ENCODE measurements at regions not wholly inside any gene's neighbourhood (a gene's known extent, or its start where the extent isn't known, plus 50 kb on each side); places are given as distances from the start of the nearest gene placed in this dataset.

- WGBS (ENCODE audit: insufficient coverage) = 97% methylated on average over 3 of the region's 3 CpGs
- ATAC-seq (no peak), DNase-seq (no peak)
- Mint-ChIP-seq H3K27ac (no peak overlapping the region), H3K27me3 (ENCODE audit: low read depth in 2 of 2) (peaks cover 19 to 48% of the 10 kb centered on the region in 2 donors), H3K36me3 (no peaks in the 10 kb centered on the region), H3K9me3 (no peaks in the 10 kb centered on the region), H3K4me1 (no peaks in the 10 kb centered on the region), H3K4me3 (no peak overlapping the region)
- Histone ChIP-seq H3K4me3 (ENCODE audit: low read length) (no peak overlapping the region), H3K36me3 (ENCODE audit: control insufficient read depth, insufficient read depth, low read length) (no peaks in the 10 kb centered on the region), H3K9me3 (ENCODE audit: control insufficient read depth, insufficient read depth, low read length) (no peaks in the 10 kb centered on the region), H3K27ac (ENCODE audit: low read length) (no peak overlapping the region), H3K4me1 (ENCODE audit: control insufficient read depth, insufficient read depth, low read length) (no peaks in the 10 kb centered on the region), H3K27me3 (ENCODE audit: control insufficient read depth, insufficient read depth, low read length) (peaks cover 9% of the 10 kb centered on the region)
- intact Hi-C loops (cut with micrococcal nuclease) = no loop called here
- no peak for TF ChIP-seq CTCF (IDR thresholded peaks at IDR 0.05)
Observed at GRCh38 chr4:151566053-151566452, 157.1 kb downstream of the FHIP1A start.

- Histone ChIP-seq H3K36me3 (ENCODE audit: control insufficient read depth, insufficient read depth, low read length) (no peaks in the 10 kb centered on the region), H3K9me3 (ENCODE audit: control insufficient read depth, insufficient read depth, low read length) (no peaks in the 10 kb centered on the region), H3K27me3 (ENCODE audit: control insufficient read depth, insufficient read depth, low read length) (peaks cover 2% of the 10 kb centered on the region), H3K4me3 (ENCODE audit: low read length) (no peak overlapping the region), H3K4me1 (ENCODE audit: control insufficient read depth, insufficient read depth, low read length) (no peaks in the 10 kb centered on the region), H3K27ac (ENCODE audit: low read length) (no peak overlapping the region)
- H3K9me3 Mint-ChIP-seq = no peaks in the 10 kb centered on the region
- DNase-seq = no peak
- no peaks in the 10 kb centered on the region for H3K4me1 Mint-ChIP-seq
- H3K4me3 Mint-ChIP-seq = no peak overlapping the region
- H3K36me3 Mint-ChIP-seq = no peaks in the 10 kb centered on the region
- WGBS (ENCODE audit: insufficient coverage) = 0% methylated on average over 2 of the region's 4 CpGs
- ATAC-seq = no peak
- intact Hi-C loops (cut with micrococcal nuclease) = no loop called here
- TF ChIP-seq CTCF (IDR thresholded peaks at IDR 0.05) = no peak
- peaks cover 19 to 46% of the 10 kb centered on the region in 2 donors for H3K27me3 Mint-ChIP-seq (ENCODE audit: low read depth in 2 of 2)
- no peak overlapping the region for H3K27ac Mint-ChIP-seq
Observed at GRCh38 chr4:151567056-151567455, 158.1 kb downstream of the FHIP1A start.

- Histone ChIP-seq H3K4me1 (ENCODE audit: control insufficient read depth, insufficient read depth, low read length) (no peaks in the 10 kb centered on the region), H3K9me3 (ENCODE audit: control insufficient read depth, insufficient read depth, low read length) (no peaks in the 10 kb centered on the region), H3K36me3 (ENCODE audit: control insufficient read depth, insufficient read depth, low read length) (no peaks in the 10 kb centered on the region), H3K27me3 (ENCODE audit: control insufficient read depth, insufficient read depth, low read length) (peaks cover 2% of the 10 kb centered on the region), H3K4me3 (ENCODE audit: low read length) (no peak overlapping the region), H3K27ac (ENCODE audit: low read length) (no peak overlapping the region)
- whole genome bisulfite sequencing (ENCODE audit: insufficient coverage) = 95% methylated on average over 4 of the region's 5 CpGs
- DNase-seq = no peak
- H3K4me3 Mint-ChIP-seq = no peak overlapping the region
- intact Hi-C loops (cut with micrococcal nuclease) = no loop called here
- peaks cover 13 to 31% of the 10 kb centered on the region in 2 donors for H3K27me3 Mint-ChIP-seq (ENCODE audit: low read depth in 2 of 2)
- H3K4me1 Mint-ChIP-seq = no peaks in the 10 kb centered on the region
- TF ChIP-seq CTCF (IDR thresholded peaks at IDR 0.05) = no peak
- no peaks in the 10 kb centered on the region for H3K9me3 Mint-ChIP-seq
- no peaks in the 10 kb centered on the region for H3K36me3 Mint-ChIP-seq
- no peak for ATAC-seq
- H3K27ac Mint-ChIP-seq = no peak overlapping the region
Observed at GRCh38 chr4:151568966-151569365, 160.0 kb downstream of the FHIP1A start.

- intact Hi-C loops (cut with micrococcal nuclease) = no loop called here
- no peak overlapping the region for H3K27ac Mint-ChIP-seq
- Histone ChIP-seq H3K4me3 (ENCODE audit: low read length) (no peak overlapping the region), H3K4me1 (ENCODE audit: control insufficient read depth, insufficient read depth, low read length) (no peaks in the 10 kb centered on the region), H3K27me3 (ENCODE audit: control insufficient read depth, insufficient read depth, low read length) (peaks cover 2% of the 10 kb centered on the region), H3K27ac (ENCODE audit: low read length) (no peak overlapping the region), H3K36me3 (ENCODE audit: control insufficient read depth, insufficient read depth, low read length) (no peaks in the 10 kb centered on the region), H3K9me3 (ENCODE audit: control insufficient read depth, insufficient read depth, low read length) (no peaks in the 10 kb centered on the region)
- no peaks in the 10 kb centered on the region for H3K4me1 Mint-ChIP-seq
- H3K27me3 Mint-ChIP-seq (ENCODE audit: low read depth in 2 of 2) = peaks cover 13 to 24% of the 10 kb centered on the region in 2 donors
- no peaks in the 10 kb centered on the region for H3K9me3 Mint-ChIP-seq
- ATAC-seq = no peak
- no peak for DNase-seq
- no peak for TF ChIP-seq CTCF (IDR thresholded peaks at IDR 0.05)
- H3K36me3 Mint-ChIP-seq = no peaks in the 10 kb centered on the region
- no peak overlapping the region for H3K4me3 Mint-ChIP-seq
Observed at GRCh38 chr4:151569650-151570049, 160.7 kb downstream of the FHIP1A start.

Data from natural killer cell (primary cell).